ENCODE measurements at regions not wholly inside any gene's neighbourhood (a gene's known extent, or its start where the extent isn't known, plus 50 kb on each side); places are given as distances from the start of the nearest gene placed in this dataset.

- no peak overlapping the region for H3K4me3 ChIP-seq (ENCODE audit: low read depth, low read length)
- no peak for TF ChIP-seq CTCF (conservative IDR thresholded peaks at IDR 0.05; ENCODE audit: low read depth, low read length)
- DNase-seq (ENCODE audit: low read depth): no peak
Observed at GRCh38 chr1:112257043-112257835, 138.8 kb upstream of the CTTNBP2NL start.

- no peak for TF ChIP-seq CTCF (conservative IDR thresholded peaks at IDR 0.05; ENCODE audit: low read depth, low read length)
- H3K4me3 ChIP-seq (ENCODE audit: low read depth, low read length): no peak overlapping the region
- DNase-seq (ENCODE audit: low read depth): no peak
Observed at GRCh38 chr1:112260699-112261098, 135.3 kb upstream of the CTTNBP2NL start.

GRCh38 chr1:112262316-112262715 lies 133.7 kb upstream of the CTTNBP2NL start:
- no peak for DNase-seq (ENCODE audit: low read depth)
- no peak overlapping the region for H3K4me3 ChIP-seq (ENCODE audit: low read depth, low read length)
- no peak for TF ChIP-seq CTCF (conservative IDR thresholded peaks at IDR 0.05; ENCODE audit: low read depth, low read length)

GRCh38 chr1:112263042-112263441 lies 133.0 kb upstream of the CTTNBP2NL start:
- H3K4me3 ChIP-seq (ENCODE audit: low read depth, low read length): no peak overlapping the region
- no peak for TF ChIP-seq CTCF (conservative IDR thresholded peaks at IDR 0.05; ENCODE audit: low read depth, low read length)
- no peak for DNase-seq (ENCODE audit: low read depth)

- no peak overlapping the region for H3K4me3 ChIP-seq (ENCODE audit: low read depth, low read length)
- no peak for TF ChIP-seq CTCF (conservative IDR thresholded peaks at IDR 0.05; ENCODE audit: low read depth, low read length)
- DNase-seq (ENCODE audit: low read depth): peak; percentile 40
Observed at GRCh38 chr1:112263453-112263852, 132.6 kb upstream of the CTTNBP2NL start.

- no peak overlapping the region for H3K4me3 ChIP-seq (ENCODE audit: low read depth, low read length)
- DNase-seq (ENCODE audit: low read depth): no peak
Observed at GRCh38 chr1:112264010-112264409, 132.0 kb upstream of the CTTNBP2NL start.

More at GRCh38 chr1:112264010-112264409, 132.0 kb upstream of the CTTNBP2NL start:
- no peak for TF ChIP-seq CTCF (conservative IDR thresholded peaks at IDR 0.05; ENCODE audit: low read depth, low read length)
